GM18951 (cell line): ENCODE measurements at regions not wholly inside any gene's neighbourhood (a gene's known extent, or its start where the extent isn't known, plus 50 kb on each side); places are given as distances from the start of the nearest gene placed in this dataset.

Experiments used
- POLR2A ChIP-seq: IDR thresholded peaks from 4 replicates; pipeline ENCODE4 v1.6.1; 2011; ENCODE audit warnings: mild to moderate bottlenecking; ENCODE audit not compliant: insufficient read length, insufficient read depth; ENCODE audit errors: extremely low read depth
- in situ Hi-C: fragments of 300-500 bp; cut with MboI; formaldehyde crosslinking; loops from one replicate; pipeline ENCODE4 v1.12.0; 2022; ENCODE audit warnings: low sequenced_read_pairs, mixed read lengths, inconsistent platforms; ENCODE audit not compliant: unreplicated experiment

- TF ChIP-seq POLR2A, result no peak
- in situ Hi-C loops, result no loop called here
These were observed 706.4 kb upstream of the MMS22L start for GRCh38 chr6:97989451-97989850.

DNA sequence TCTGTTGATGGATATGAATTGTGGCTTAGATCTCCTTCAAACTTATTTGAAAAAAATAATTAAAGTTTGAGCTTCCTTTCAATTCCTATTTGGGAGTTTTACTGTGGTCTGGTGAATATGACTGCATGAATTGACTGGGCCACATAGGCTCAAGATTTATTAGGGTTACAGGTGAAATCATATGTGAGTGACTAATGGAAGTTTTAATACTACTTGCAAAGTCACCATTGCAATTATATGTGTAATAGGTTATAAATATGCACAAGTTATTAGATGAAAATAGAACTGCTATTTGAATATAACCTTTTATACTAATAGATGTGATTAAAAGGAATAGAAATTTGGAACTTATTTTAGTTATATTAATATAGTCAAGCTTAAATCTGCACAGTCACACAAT lies 712.1 kb upstream of the MMS22L start:
- no peak for TF ChIP-seq POLR2A
- in situ Hi-C loops, result no loop called here

DNA sequence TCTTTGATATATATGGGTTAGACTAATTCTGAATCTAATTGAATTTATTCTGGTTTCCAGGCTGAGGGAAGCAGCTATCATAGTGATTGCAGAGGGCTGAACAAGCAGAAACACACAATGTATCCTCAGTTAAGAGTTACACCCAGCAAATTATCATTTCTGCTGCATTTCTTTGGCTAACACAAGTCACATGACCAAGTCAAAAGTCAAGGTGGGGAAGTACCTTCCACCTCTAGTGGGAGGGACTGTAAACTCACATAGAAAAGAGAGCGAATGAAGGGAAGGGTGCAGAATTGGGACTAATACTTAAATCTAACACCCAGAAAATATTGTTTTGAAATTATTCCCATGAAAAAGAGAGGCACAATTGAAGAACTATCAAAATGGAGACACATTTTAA lies 719.7 kb upstream of the MMS22L start:
- in situ Hi-C loops, result no loop called here
- no peak for TF ChIP-seq POLR2A

DNA sequence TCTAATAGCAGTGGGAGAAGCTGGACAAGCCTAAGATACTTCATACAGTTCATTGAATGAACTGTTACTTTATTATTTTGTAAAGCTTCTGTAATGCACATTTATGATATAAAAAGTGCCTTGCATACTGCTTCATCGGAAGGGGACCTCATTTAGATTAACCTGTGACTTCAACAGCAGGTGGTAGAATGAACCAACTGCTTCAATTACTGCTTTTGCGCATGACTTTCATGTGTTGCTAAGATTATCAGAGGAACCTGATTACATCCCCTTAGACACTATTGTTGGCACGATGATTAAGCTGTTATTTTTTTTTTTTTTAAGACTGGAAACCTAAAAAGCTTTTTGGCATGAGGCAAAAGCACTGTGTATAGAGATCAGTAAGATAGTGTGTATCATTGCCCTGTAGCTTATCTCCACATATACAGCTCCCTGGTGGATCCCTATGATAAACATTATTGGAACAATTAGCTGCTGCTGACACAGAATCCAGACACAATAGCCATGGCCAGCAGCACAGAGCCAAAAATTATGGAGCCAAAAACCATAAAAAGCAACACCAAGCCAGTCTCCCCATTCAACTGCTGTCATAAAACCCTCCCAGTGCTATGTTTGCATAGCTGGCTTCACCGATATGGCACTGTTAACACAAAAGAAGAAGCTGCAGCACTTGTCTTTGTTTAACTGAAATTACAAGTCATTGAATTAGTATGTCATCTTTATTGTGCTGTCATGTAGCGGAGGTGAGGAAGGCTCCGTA lies 731.6 kb upstream of the MMS22L start:
- TF ChIP-seq POLR2A, result no peak
- in situ Hi-C loops, result no loop called here

GRCh38 chr6:98016565-98016964 lies 733.5 kb upstream of the MMS22L start:
- in situ Hi-C loops, result no loop called here
- TF ChIP-seq POLR2A, result no peak

DNA sequence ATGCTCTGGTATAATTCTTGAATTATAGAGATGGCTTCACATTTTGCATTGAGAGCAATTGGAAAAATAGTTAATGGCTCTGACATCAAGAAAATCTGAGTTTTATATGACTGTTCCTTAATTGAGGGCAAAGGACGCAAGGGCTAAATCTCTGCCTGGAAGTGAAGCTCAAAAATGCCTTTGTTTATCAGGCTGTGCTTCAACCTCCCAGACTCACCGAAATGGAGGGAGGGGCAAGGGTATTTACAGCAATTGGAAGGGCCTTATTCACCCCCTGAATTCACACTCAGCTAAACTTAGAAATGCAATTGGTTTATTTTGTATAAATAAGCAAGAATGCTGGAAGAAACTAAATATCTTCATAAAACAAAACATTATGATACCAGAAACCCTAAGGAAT lies 737.2 kb upstream of the MMS22L start:
- TF ChIP-seq POLR2A, result no peak
- in situ Hi-C loops, result no loop called here

- TF ChIP-seq POLR2A, result no peak
These were observed 741.3 kb upstream of the MMS22L start for GRCh38 chr6:98024359-98024758.

DNA sequence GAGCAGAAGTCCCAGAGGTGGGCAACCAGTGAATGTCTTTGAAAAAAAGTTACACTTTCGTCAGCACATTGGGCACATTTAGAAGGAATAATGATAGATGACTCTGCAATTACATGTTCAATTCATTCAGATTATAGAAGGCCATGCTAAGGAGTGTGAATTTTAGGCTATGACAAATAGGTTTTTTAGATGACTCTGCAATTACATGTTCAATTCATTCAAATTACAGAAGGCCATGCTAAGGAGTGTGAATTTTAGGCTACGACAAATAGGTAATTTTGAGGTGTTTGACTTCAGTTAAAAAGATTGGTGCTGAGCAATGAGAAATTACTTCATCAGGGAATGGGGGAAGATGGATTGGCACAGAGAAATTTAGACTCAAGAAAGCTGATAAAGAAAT lies 744.9 kb upstream of the MMS22L start:
- no peak for TF ChIP-seq POLR2A
- in situ Hi-C loops, result no loop called here

More at GRCh38 chr6:98024359-98024758, 741.3 kb upstream of the MMS22L start:
- in situ Hi-C loops, result no loop called here

GRCh38 chr6:98033617-98034016 lies 750.6 kb upstream of the MMS22L start:
- TF ChIP-seq POLR2A, result no peak
- in situ Hi-C loops, result no loop called here

GRCh38 chr6:98036344-98036923 lies 753.4 kb upstream of the MMS22L start:
- in situ Hi-C loops, result no loop called here

DNA sequence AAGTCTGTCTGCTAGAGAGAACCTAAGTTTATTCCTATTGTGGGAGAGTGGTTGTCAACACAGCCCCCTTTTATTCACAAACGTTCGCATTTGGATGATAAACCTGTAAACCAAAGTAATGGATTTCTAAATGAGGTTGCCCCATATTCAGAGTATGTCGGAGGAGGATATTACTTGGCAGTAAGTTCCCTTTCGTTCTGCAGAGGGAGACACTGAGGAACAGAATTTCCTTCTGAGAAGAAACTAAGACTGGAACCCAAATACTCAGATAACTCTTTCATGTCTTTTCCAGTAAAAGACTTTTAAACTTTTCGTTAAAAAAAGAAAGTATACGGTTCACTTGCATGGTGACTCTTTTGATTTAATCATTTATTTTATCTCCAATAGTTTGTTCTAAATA lies 754.6 kb upstream of the MMS22L start:
- in situ Hi-C loops, result no loop called here
- no peak for TF ChIP-seq POLR2A

More at GRCh38 chr6:98036344-98036923, 753.4 kb upstream of the MMS22L start:
- TF ChIP-seq POLR2A, result no peak

GRCh38 chr6:98039443-98039842 lies 756.4 kb upstream of the MMS22L start:
- in situ Hi-C loops, result no loop called here
- TF ChIP-seq POLR2A, result no peak

- in situ Hi-C loops, result no loop called here
- TF ChIP-seq POLR2A, result no peak
These were observed 757.0 kb upstream of the MMS22L start for GRCh38 chr6:98039904-98040607.

DNA sequence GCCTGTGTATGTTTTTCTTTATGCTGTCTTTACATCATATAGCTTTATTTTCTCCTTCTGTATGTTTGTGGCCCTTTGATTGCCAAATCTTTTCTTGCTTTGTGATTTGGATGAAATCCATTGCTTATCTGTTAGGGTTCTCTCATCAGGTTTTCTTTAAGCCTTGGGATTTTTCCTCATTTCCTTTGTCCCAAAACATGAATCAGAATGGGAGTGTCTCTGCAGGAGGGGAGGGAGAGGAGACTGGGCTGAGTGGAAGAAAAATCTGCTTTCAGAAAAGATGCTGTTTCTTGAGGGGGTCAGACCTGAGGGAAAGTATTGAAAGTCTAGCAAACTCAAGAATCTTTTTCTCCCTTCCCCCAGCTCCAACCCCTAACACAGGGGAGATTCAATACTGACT lies 758.0 kb upstream of the MMS22L start:
- in situ Hi-C loops, result no loop called here
- TF ChIP-seq POLR2A, result no peak
